Type B pancreatic cell (in vitro differentiated cells): ENCODE measurements at regions not wholly inside any gene's neighbourhood (a gene's known extent, or its start where the extent isn't known, plus 50 kb on each side); places are given as distances from the start of the nearest gene placed in this dataset.

Source experiments
- DNase-seq: peaks from one replicate; pipeline ENCODE4 v3.0.0; 2021; ENCODE audit warnings: mixed read lengths; ENCODE audit not compliant: unreplicated experiment; ENCODE audit errors: extremely low spot score
- H3K27ac Mint-ChIP-seq: 2 replicates; pipeline ENCODE4 v1.8.0; 2021; ENCODE audit warnings: mild to moderate bottlenecking, mixed read lengths
- H3K27me3 Mint-ChIP-seq: 2 replicates; pipeline ENCODE4 v1.8.0; 2021; ENCODE audit warnings: mixed read lengths
- H3K36me3 Mint-ChIP-seq: 2 replicates; pipeline ENCODE4 v1.8.0; 2021; ENCODE audit warnings: mixed read lengths
- H3K4me1 Mint-ChIP-seq: one replicate; pipeline ENCODE4 v1.8.0; 2021; ENCODE audit warnings: mixed read lengths; ENCODE audit not compliant: unreplicated experiment
- H3K4me3 Mint-ChIP-seq: 2 replicates; pipeline ENCODE4 v1.8.0; 2021; ENCODE audit warnings: mild to moderate bottlenecking, mixed read lengths
- H3K9me3 Mint-ChIP-seq: 2 replicates; pipeline ENCODE4 v1.8.0; 2021; ENCODE audit warnings: mixed read lengths
- TF ChIP-seq, protein P1 (sequence below): fragments of 200-600 bp; sonication (generic); conservative IDR thresholded peaks from 2 replicates; pipeline ENCODE4 v1.5.0; 2021; ENCODE audit warnings: antibody characterized with exemption, mild to moderate bottlenecking

DNA sequence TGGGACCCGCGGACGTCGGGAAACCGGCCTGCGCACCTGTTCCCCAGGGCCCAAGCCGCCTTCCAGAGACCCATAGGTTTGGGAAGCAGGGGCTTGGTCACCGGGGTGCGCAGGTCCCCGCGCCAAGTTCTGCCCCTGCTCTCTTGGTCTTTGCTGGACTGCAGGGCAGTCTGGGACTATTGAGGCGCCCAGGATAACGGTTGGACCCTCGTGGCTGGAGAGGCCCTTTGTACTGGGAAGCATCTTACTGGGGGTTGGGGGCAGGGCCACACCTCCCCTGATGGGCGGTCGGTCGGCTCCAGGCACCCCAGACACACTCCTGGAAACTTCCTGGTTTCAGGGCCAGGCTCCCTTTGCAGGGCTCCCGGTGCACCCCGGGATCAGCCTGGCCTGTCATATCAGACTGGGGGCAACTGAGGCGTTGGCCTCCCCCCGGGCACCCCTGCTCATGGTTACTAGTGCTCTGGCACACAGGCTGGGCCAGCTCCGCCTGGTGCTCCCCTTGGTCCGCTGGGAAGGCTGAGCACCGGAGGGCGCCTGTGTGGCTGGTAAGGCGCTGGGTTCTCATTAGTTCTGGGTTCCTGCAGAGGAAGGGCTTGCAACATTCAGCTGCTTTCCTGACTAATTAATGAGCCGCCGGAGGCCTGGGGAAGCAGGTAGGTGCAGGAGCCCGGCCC is 1250.5 kb downstream of the BRD1 start:
- Mint-ChIP-seq H3K9me3 (no peaks in the 10 kb centered on the region), H3K4me1 (peaks cover 12% of the 10 kb centered on the region), H3K4me3 (peak overlapping the region; percentile 62), H3K36me3 (no peaks in the 10 kb centered on the region), H3K27ac (no peak overlapping the region), H3K27me3 (peaks cover 35% of the 10 kb centered on the region)
- TF ChIP-seq, protein P1, sequence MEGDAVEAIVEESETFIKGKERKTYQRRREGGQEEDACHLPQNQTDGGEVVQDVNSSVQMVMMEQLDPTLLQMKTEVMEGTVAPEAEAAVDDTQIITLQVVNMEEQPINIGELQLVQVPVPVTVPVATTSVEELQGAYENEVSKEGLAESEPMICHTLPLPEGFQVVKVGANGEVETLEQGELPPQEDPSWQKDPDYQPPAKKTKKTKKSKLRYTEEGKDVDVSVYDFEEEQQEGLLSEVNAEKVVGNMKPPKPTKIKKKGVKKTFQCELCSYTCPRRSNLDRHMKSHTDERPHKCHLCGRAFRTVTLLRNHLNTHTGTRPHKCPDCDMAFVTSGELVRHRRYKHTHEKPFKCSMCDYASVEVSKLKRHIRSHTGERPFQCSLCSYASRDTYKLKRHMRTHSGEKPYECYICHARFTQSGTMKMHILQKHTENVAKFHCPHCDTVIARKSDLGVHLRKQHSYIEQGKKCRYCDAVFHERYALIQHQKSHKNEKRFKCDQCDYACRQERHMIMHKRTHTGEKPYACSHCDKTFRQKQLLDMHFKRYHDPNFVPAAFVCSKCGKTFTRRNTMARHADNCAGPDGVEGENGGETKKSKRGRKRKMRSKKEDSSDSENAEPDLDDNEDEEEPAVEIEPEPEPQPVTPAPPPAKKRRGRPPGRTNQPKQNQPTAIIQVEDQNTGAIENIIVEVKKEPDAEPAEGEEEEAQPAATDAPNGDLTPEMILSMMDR = peak; percentile 0
- DNase-seq = no peak

DNA sequence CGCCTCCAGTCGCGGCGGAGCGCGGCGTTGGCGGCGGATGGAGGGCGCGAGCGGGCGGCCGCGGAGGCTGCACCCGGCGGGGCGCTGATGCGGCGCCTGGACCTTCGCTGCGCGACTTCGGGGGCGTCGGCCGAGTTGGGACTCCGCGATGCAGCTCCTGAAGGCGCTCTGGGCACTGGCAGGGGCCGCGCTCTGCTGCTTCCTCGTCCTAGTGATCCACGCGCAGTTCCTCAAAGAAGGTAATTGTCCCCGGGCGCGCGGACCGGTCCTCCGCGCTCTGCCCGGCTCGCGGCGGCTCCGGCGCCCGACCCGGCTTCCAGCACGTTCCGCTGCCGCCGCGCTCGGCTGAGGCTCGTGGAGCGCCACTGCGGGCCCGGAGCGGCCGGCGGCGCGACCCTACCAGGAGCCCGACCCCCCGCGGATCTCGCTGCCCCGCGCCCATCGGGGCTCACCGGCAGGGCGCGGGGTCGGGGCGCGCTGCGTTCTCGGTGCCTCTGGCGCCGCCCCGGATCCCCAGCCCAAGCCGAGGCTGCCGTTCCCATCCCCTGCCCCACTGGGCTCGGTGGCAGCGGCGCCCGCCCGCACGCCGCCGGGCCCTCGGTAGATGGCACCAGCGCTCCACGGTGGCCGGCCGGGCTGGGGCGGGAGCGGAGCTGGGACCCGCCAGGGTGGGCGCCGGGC is 1251.2 kb downstream of the BRD1 start:
- peak; percentile 81 for DNase-seq
- no peak overlapping the region for H3K4me3 Mint-ChIP-seq
- H3K27me3 Mint-ChIP-seq = peaks cover 35% of the 10 kb centered on the region
- H3K27ac Mint-ChIP-seq = no peak overlapping the region
- H3K36me3 Mint-ChIP-seq = no peaks in the 10 kb centered on the region
- H3K4me1 Mint-ChIP-seq = peaks cover 12% of the 10 kb centered on the region
- no peaks in the 10 kb centered on the region for H3K9me3 Mint-ChIP-seq
- TF ChIP-seq, protein P1 = peak; percentile 84

DNA sequence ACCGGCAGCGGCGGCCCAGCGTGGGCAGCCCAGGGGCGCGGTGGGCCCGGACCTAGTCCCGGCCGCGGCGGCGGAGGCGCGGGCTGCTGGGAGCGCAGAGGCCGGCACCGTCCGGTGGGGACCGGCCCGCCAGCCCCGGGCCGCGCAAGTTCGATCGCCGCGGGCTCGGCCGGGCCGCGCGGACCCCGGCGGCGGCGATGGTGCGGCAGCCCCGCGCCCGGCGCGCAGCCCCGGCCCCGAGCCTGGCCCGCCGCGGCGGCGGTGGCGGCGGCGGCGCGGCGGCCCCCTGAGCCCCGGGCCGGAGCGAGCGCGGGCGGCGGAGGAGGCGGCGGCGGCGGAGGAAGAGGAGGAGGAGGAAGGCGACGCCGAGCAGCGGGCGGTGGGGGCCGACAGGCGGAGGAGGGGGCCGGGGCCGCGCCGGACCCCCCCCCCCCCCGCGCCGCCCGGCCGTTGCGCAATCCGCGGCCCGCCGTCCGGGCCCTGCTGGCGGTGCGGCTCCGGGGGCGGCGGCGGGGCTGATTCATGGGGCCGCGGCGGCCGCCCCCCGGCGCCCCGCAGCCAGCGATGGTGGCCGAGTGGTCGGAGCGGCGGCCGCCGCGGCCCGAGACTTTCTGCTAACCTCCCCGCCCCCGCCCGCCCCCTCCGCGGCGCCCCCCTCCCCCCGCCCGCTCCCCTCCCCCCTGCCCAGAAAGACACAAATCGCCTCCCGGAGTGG is 1251.9 kb downstream of the BRD1 start:
- H3K27ac Mint-ChIP-seq = no peak overlapping the region
- H3K27me3 Mint-ChIP-seq = peaks cover 35% of the 10 kb centered on the region
- H3K4me1 Mint-ChIP-seq = peaks cover 12% of the 10 kb centered on the region
- H3K36me3 Mint-ChIP-seq = no peaks in the 10 kb centered on the region
- TF ChIP-seq, protein P1 = no peak
- H3K4me3 Mint-ChIP-seq = no peak overlapping the region
- H3K9me3 Mint-ChIP-seq = no peaks in the 10 kb centered on the region
- DNase-seq = no peak

DNA sequence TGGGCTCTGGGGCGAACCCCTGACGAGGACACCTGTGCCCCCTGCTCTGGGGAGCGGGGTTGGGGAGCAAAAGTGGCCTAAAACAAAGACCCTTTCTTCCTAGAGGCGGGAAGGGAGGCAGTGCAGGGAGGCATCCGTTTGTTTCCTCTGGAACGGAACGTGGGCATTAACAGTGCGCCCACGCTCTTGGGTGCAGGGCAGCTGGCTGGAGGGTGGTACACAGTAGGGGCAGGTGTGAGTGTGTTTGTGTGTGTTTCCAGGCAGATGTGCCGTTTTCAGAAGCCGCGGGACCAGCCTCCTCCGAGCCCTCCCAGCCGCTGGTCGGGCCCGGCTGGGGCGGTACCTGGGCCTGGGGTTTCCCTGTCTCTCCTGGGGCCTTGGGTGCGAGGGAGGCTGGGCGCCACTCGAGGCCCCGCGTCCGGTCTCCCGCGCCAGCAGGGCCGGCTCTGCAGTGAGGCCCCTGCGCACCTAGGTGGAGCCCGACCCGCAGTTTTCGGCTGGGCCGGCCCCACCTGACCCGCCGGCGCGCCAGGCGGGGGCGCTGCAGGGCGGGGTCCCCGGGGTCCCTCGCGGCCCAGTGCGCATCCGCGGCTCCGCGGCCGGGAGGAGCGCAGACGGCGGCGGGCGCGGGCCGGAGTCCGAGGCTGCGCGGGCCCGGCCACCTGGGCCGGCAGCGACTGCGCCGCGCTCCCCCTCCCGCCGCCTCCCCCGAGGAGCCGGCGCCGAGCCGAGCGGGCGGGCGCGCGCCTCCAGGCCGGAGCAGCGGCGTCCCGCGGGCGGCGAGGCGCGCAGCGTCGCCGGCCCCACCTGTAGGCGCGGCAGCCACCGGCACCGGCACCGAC is 1252.7 kb downstream of the BRD1 start:
- Mint-ChIP-seq H3K27me3 (peaks cover 33% of the 10 kb centered on the region), H3K36me3 (peaks cover 7% of the 10 kb centered on the region), H3K27ac (no peak overlapping the region), H3K9me3 (peaks cover 4% of the 10 kb centered on the region), H3K4me3 (peak overlapping the region; percentile 86), H3K4me1 (peaks cover 12% of the 10 kb centered on the region)
- peak; percentile 88 for DNase-seq
- TF ChIP-seq, protein P1 = peak; percentile 74

DNA sequence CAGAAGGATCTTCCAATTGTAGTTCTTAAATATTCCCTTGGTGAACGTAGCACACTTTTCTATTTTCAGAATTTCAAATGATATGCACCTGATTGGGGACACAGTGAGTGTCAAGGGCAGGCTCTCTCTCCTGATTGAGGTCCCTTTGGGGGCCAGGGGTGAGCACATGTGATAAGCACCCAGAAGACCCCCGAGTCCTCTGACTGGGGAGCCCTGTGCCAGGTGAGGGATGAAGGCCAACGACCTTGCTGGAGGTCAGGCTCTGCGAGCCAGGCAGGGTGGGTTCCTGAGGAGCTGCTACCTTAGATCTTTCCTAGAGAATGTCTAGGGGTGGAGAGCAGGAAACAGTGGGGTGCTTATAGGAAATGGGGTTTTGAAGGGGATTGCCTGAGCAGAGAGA is 1253.9 kb downstream of the BRD1 start:
- H3K9me3 Mint-ChIP-seq = peaks cover 6% of the 10 kb centered on the region
- peaks cover 8% of the 10 kb centered on the region for H3K36me3 Mint-ChIP-seq
- TF ChIP-seq, protein P1 = no peak
- peaks cover 28% of the 10 kb centered on the region for H3K27me3 Mint-ChIP-seq
- no peak overlapping the region for H3K27ac Mint-ChIP-seq
- H3K4me3 Mint-ChIP-seq = peak overlapping the region; percentile 41
- DNase-seq = no peak
- peaks cover 6% of the 10 kb centered on the region for H3K4me1 Mint-ChIP-seq
